ENCODE measurements at regions not wholly inside any gene's neighbourhood (a gene's known extent, or its start where the extent isn't known, plus 50 kb on each side); places are given as distances from the start of the nearest gene placed in this dataset.

- TF ChIP-seq EZH2 (IDR thresholded peaks at IDR 0.05; ENCODE audit: borderline replicate concordance, low read depth, low read length, severe bottlenecking) (no peak), CTCF (IDR thresholded peaks at IDR 0.05; ENCODE audit: borderline replicate concordance, extremely low read depth, low read length, poor library complexity, severe bottlenecking) (no peak)
Measured at GRCh38 chr10:55353414-55353813, 552.4 kb upstream of the PCDH15 start.

Data from DND-41 (cell line).